ENCODE measurements at regions not wholly inside any gene's neighbourhood (a gene's known extent, or its start where the extent isn't known, plus 50 kb on each side); places are given as distances from the start of the nearest gene placed in this dataset.

GRCh38 chr1:2914702-2915101 lies 106.6 kb upstream of the ACTRT2 start:
- peaks cover 18% of the 10 kb centered on the region for H3K9me3 ChIP-seq (ENCODE audit: insufficient read depth, low read depth, low read length)

GRCh38 chr1:2916153-2916552 lies 105.1 kb upstream of the ACTRT2 start:
- Mint-ChIP-seq H3K4me1 (ENCODE audit: low read depth, unreplicated experiment) (no peaks in the 10 kb centered on the region), H3K4me3 (ENCODE audit: unreplicated experiment) (no peak overlapping the region), H3K27ac (ENCODE audit: unreplicated experiment) (no peak overlapping the region), H3K27me3 (ENCODE audit: low read depth, unreplicated experiment) (peaks cover 9% of the 10 kb centered on the region), H3K9me3 (ENCODE audit: unreplicated experiment) (peaks cover 6% of the 10 kb centered on the region), H3K36me3 (ENCODE audit: low read depth, unreplicated experiment) (no peaks in the 10 kb centered on the region)
- no peak overlapping the region for H3K9ac ChIP-seq (ENCODE audit: low read length)
- DNase-seq (ENCODE audit: low read depth) (no peak), FAIRE-seq (no peak)
- H3K4me2 ChIP-seq (ENCODE audit: low read length) = no peak overlapping the region
- no peaks in the 10 kb centered on the region for H4K20me1 ChIP-seq (ENCODE audit: insufficient read depth, low read length)
- H3K79me2 ChIP-seq (ENCODE audit: insufficient read depth, low read length) = no peaks in the 10 kb centered on the region
- no peak overlapping the region for H2AFZ ChIP-seq (ENCODE audit: low read depth, low read length)
- H3K27ac ChIP-seq (ENCODE audit: low read depth, low read length) = no peak overlapping the region
- no peak for TF ChIP-seq CTCF (IDR thresholded peaks at IDR 0.05; ENCODE audit: insufficient read depth, low read depth, low read length)
- TF ChIP-seq EZH2 (IDR thresholded peaks at IDR 0.05; ENCODE audit: insufficient read depth, low read length) = no peak
- H3K4me3 ChIP-seq (ENCODE audit: insufficient read depth, low read depth, low read length) = no peak overlapping the region
- H3K9me3 ChIP-seq (ENCODE audit: insufficient read depth, low read depth, low read length) = peaks cover 18% of the 10 kb centered on the region
- no peaks in the 10 kb centered on the region for H3K27me3 ChIP-seq (ENCODE audit: insufficient read depth, low read length)
- no peaks in the 10 kb centered on the region for H3K36me3 ChIP-seq (ENCODE audit: insufficient read depth, low read length)
- no peaks in the 10 kb centered on the region for H3K4me1 ChIP-seq (ENCODE audit: insufficient read depth, low read length)

More at GRCh38 chr1:2914702-2915101, 106.6 kb upstream of the ACTRT2 start:
- Mint-ChIP-seq H3K9me3 (ENCODE audit: unreplicated experiment) (peaks cover 2% of the 10 kb centered on the region), H3K36me3 (ENCODE audit: low read depth, unreplicated experiment) (no peaks in the 10 kb centered on the region), H3K4me3 (ENCODE audit: unreplicated experiment) (no peak overlapping the region), H3K27me3 (ENCODE audit: low read depth, unreplicated experiment) (peaks cover 9% of the 10 kb centered on the region), H3K27ac (ENCODE audit: unreplicated experiment) (no peak overlapping the region), H3K4me1 (ENCODE audit: low read depth, unreplicated experiment) (no peaks in the 10 kb centered on the region)
- TF ChIP-seq CTCF (IDR thresholded peaks at IDR 0.05; ENCODE audit: insufficient read depth, low read depth, low read length) (no peak), EZH2 (IDR thresholded peaks at IDR 0.05; ENCODE audit: insufficient read depth, low read length) (no peak)
- Histone ChIP-seq H3K79me2 (ENCODE audit: insufficient read depth, low read length) (no peaks in the 10 kb centered on the region), H3K4me2 (ENCODE audit: low read length) (no peak overlapping the region), H3K27ac (ENCODE audit: low read depth, low read length) (no peak overlapping the region), H3K4me3 (ENCODE audit: insufficient read depth, low read depth, low read length) (no peak overlapping the region), H3K9ac (ENCODE audit: low read length) (no peak overlapping the region), H4K20me1 (ENCODE audit: insufficient read depth, low read length) (no peaks in the 10 kb centered on the region), H3K4me1 (ENCODE audit: insufficient read depth, low read length) (no peaks in the 10 kb centered on the region), H3K36me3 (ENCODE audit: insufficient read depth, low read length) (no peaks in the 10 kb centered on the region), H3K27me3 (ENCODE audit: insufficient read depth, low read length) (no peaks in the 10 kb centered on the region), H2AFZ (ENCODE audit: low read depth, low read length) (no peak overlapping the region)
- DNase-seq (ENCODE audit: low read depth) (no peak), FAIRE-seq (no peak)

GRCh38 chr1:2916706-2917105 lies 104.6 kb upstream of the ACTRT2 start:
- no peaks in the 10 kb centered on the region for H3K4me1 Mint-ChIP-seq (ENCODE audit: low read depth, unreplicated experiment)
- H3K79me2 ChIP-seq (ENCODE audit: insufficient read depth, low read length) = no peaks in the 10 kb centered on the region
- no peaks in the 10 kb centered on the region for H3K36me3 ChIP-seq (ENCODE audit: insufficient read depth, low read length)
- H3K9me3 Mint-ChIP-seq (ENCODE audit: unreplicated experiment) = peaks cover 6% of the 10 kb centered on the region
- H3K4me3 Mint-ChIP-seq (ENCODE audit: unreplicated experiment) = no peak overlapping the region
- H3K4me2 ChIP-seq (ENCODE audit: low read length) = no peak overlapping the region
- H3K4me3 ChIP-seq (ENCODE audit: insufficient read depth, low read depth, low read length) = no peak overlapping the region
- H3K27me3 ChIP-seq (ENCODE audit: insufficient read depth, low read length) = no peaks in the 10 kb centered on the region
- H4K20me1 ChIP-seq (ENCODE audit: insufficient read depth, low read length) = no peaks in the 10 kb centered on the region
- no peaks in the 10 kb centered on the region for H3K4me1 ChIP-seq (ENCODE audit: insufficient read depth, low read length)
- no peak overlapping the region for H3K27ac ChIP-seq (ENCODE audit: low read depth, low read length)
- no peak overlapping the region for H3K27ac Mint-ChIP-seq (ENCODE audit: unreplicated experiment)
- peaks cover 18% of the 10 kb centered on the region for H3K9me3 ChIP-seq (ENCODE audit: insufficient read depth, low read depth, low read length)
- FAIRE-seq = no peak
- no peaks in the 10 kb centered on the region for H3K36me3 Mint-ChIP-seq (ENCODE audit: low read depth, unreplicated experiment)
- peaks cover 9% of the 10 kb centered on the region for H3K27me3 Mint-ChIP-seq (ENCODE audit: low read depth, unreplicated experiment)
- DNase-seq (ENCODE audit: low read depth) = no peak
- no peak overlapping the region for H2AFZ ChIP-seq (ENCODE audit: low read depth, low read length)
- no peak for TF ChIP-seq CTCF (IDR thresholded peaks at IDR 0.05; ENCODE audit: insufficient read depth, low read depth, low read length)
- TF ChIP-seq EZH2 (IDR thresholded peaks at IDR 0.05; ENCODE audit: insufficient read depth, low read length) = no peak
- H3K9ac ChIP-seq (ENCODE audit: low read length) = no peak overlapping the region
